GM12878 (cell line): ENCODE measurements at regions not wholly inside any gene's neighbourhood (a gene's known extent, or its start where the extent isn't known, plus 50 kb on each side); places are given as distances from the start of the nearest gene placed in this dataset.

Source experiments
- ATAC-seq: fragments of 200-7000 bp; cut with Tn5 transposase; 3 replicates; pipeline ENCODE4 v1.9.1; 2020; ENCODE audit warnings: mild to moderate bottlenecking, moderate library complexity
- BruUV-seq: library from RNA; stranded (reverse); fragments of 400-500 nt; replicated peaks from 2 replicates; lab custom pipeline; 2021; lab: Mats Ljungman, UMichigan
- CTCF ChIA-PET: fragments of 300-600 bp; sonication (Branson Sonifier 250); formaldehyde crosslinking; extraction: SDS; loops from one replicate; lab custom pipeline; 2021; ENCODE audit warnings: inconsistent platforms; lab: Yijun Ruan, JAX
- POLR2A ChIA-PET: fragments of 350-600 bp; formaldehyde crosslinking; extraction: SDS; loops from one replicate; lab custom pipeline; 2021; ENCODE audit warnings: inconsistent platforms; lab: Charles Lee
- RAD21 ChIA-PET: fragments of 300-600 bp; sonication (Branson Sonifier 250); formaldehyde crosslinking; loops from one replicate; lab custom pipeline; 2023; ENCODE audit warnings: antibody characterized with exemption; ENCODE audit not compliant: unreplicated experiment; lab: Charles Lee
- SMC1A ChIA-PET: fragments of 300-600 bp; sonication (Branson Sonifier 250); formaldehyde crosslinking; loops from one replicate; lab custom pipeline; 2023; ENCODE audit not compliant: unreplicated experiment, uncharacterized antibody; lab: Charles Lee
- DNase-seq: peaks from one replicate; pipeline ENCODE4 v3.0.0-alpha.2; 2011; ENCODE audit warnings: low read depth, low spot score
- FAIRE-seq: peaks from 3 replicates; lab custom pipeline; 2011; peaks lifted over from hg19 to GRCh38; lab: Jason Lieb, UNC
- H2AFZ ChIP-seq: 2 replicates; pipeline ENCODE4 v1.6.0; 2011; ENCODE audit warnings: low read depth, low read length, control low read depth; ENCODE audit not compliant: control insufficient read depth
- H3K27ac ChIP-seq: 2 replicates; pipeline ENCODE4 v1.5.1; 2011; ENCODE audit warnings: control low read depth; ENCODE audit not compliant: control insufficient read depth, insufficient read depth
- H3K27me3 ChIP-seq, 2 experiments: replicated peaks in 1 of 2; 2 replicates each; pipeline versions ENCODE4 v1.6.0 to v1.6.1; 2011; ENCODE audit warnings: low read length in 1 of 2; ENCODE audit not compliant: control insufficient read depth in 2 of 2, insufficient read depth in 2 of 2
- H3K36me3 ChIP-seq, 2 experiments: 2 replicates each; pipeline ENCODE4 v1.5.1; 2011; ENCODE audit warnings: low read length in 1 of 2; ENCODE audit not compliant: control insufficient read depth in 2 of 2, insufficient read depth in 2 of 2
- H3K4me1 ChIP-seq: 2 replicates; pipeline ENCODE4 v1.6.1; 2011; ENCODE audit warnings: mild to moderate bottlenecking, low read length, moderate library complexity, mixed read lengths; ENCODE audit not compliant: control insufficient read depth, insufficient read depth
- H3K4me2 ChIP-seq: 2 replicates; pipeline ENCODE4 v1.6.0; 2011; ENCODE audit warnings: control low read depth; ENCODE audit not compliant: control insufficient read depth, insufficient read depth
- H3K4me3 ChIP-seq: fragments of 200-600 bp; sonication (generic); 2 replicates; pipeline ENCODE4 v1.5.1; 2016
- H3K79me2 ChIP-seq: 2 replicates; pipeline ENCODE4 v1.6.0; 2011; ENCODE audit warnings: low read length; ENCODE audit not compliant: control insufficient read depth, insufficient read depth
- H3K9ac ChIP-seq: 2 replicates; pipeline ENCODE4 v1.8.0; 2011; ENCODE audit warnings: low read length, control low read depth, mixed read lengths; ENCODE audit not compliant: control insufficient read depth, insufficient read depth
- H3K9me3 ChIP-seq: replicated peaks from 3 replicates; pipeline ENCODE4 v1.5.1; 2011; ENCODE audit warnings: mild to moderate bottlenecking, low read length; ENCODE audit not compliant: control insufficient read depth, insufficient read depth
- H4K20me1 ChIP-seq: 2 replicates; pipeline ENCODE4 v1.6.0; 2011; ENCODE audit not compliant: control insufficient read depth, insufficient read depth
- GABPA ChIP-seq: IDR thresholded peaks from 2 replicates; pipeline ENCODE4 v1.6.1; 2014; ENCODE audit warnings: antibody characterized with exemption, low read depth, mild to moderate bottlenecking, inconsistent platforms
- RAD21 ChIP-seq: IDR thresholded peaks from 2 replicates; pipeline ENCODE4 v1.6.1; 2011; ENCODE audit warnings: mild to moderate bottlenecking, low read depth, low read length, moderate library complexity; ENCODE audit not compliant: insufficient read depth
- WGBS: methylation state at CpG from one replicate; pipeline ENCODE4 v1.1.6; 2016; ENCODE audit warnings: low lambda C conversion rate; ENCODE audit not compliant: insufficient replicate concordance, insufficient coverage; ENCODE audit errors: missing lambda C conversion rate; 5-methylcytosine and 5-hydroxymethylcytosine counted together
- in situ Hi-C: fragments of 300-500 bp; cut with MboI; formaldehyde crosslinking; loops from 9 replicates; pipeline ENCODE4 v1.14.3; 2018; ENCODE audit warnings: mixed read lengths
- intact Hi-C: fragments of 100-400 bp; cut with micrococcal nuclease; formaldehyde crosslinking; loops from one replicate; pipeline ENCODE4 v1.14.2; 2022; ENCODE audit not compliant: unreplicated experiment
- TF ChIP-seq, protein P1 (sequence below): fragments of 150-350 bp; IDR thresholded peaks from 2 replicates; pipeline ENCODE4 v1.6.1; 2014; ENCODE audit warnings: mild to moderate bottlenecking, low read depth, low read length
- TF ChIP-seq, protein P2 (sequence below): fragments of 450-650 bp; conservative IDR thresholded peaks from 2 replicates; pipeline ENCODE4 v1.6.1; 2017; ENCODE audit warnings: mild to moderate bottlenecking, moderate library complexity

DNA sequence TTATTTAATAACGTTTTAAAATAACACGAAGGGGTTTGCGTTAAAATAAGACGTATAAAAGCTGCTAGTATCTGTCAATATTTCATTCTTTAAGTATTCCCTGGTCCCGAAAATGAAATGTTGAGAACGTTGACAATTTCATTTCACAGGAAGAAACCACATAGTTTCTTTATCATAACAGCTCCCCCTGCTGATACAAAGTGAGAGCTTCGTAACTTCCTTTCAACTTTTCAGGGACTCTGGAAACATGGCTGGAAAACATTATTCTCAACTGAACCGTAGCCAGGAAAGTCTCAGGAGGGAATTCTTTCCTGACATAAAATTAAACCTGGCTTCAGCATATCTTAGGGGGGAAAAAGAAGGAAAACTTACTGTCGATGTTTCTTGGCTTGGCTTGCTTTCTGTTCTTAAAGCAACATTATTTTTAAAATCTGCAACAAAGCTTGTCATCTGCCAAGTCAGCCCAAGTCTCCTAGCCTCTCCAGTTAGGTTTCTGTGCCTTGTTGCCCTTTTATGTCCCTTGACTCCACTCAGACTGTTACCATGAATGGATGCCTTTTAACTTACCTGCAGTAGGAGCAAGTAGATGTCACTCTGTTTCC lies 122.9 kb upstream of the DAB2 start (continued):
- TF ChIP-seq GABPA (no peak), RAD21 (peak; percentile 44)

DNA sequence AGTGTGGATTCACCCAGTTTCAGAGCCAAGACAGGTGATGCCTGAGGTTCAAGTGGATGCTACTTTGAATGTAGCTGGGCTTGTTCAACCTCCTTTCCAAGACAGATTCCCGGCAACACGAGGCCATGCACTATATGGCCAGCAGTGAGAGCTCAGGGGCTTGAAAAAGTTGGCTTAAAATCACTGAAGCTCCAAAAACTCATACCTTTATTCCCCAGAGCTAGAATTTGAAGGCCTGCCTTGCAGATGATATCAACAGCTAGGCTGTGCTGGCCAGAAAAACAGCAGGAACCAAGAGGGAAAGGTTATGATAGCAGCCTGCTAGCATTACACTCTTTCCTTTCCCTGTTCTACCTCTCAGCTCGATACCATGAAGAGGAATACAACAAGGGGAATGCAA lies 120.2 kb upstream of the DAB2 start:
- BruUV-seq, result no TSS peak
- ATAC-seq, result no peak
- H3K9me3 ChIP-seq, result no peaks in the 10 kb centered on the region
- ChIA-PET POLR2A (interaction anchor here (0.5 kb wide), 1 partner anchor 50 kb away, joined by 4 read pairs; no protein-coding TSS in a partner anchor), RAD21 (interaction anchor here (2.3 kb wide), 1 partner anchor 169 kb away, joined by 9 read pairs; no protein-coding TSS in a partner anchor), CTCF (interaction anchor here (1.4 to 6.5 kb wide), 3 partner anchors 165 to 328 kb away, joined by 4 to 52 read pairs (median 7); no protein-coding TSS in a partner anchor), SMC1A (interaction anchor here (1.1 to 3.3 kb wide), 3 partner anchors 89 to 328 kb away, joined by 3 to 16 read pairs (median 4); no protein-coding TSS in a partner anchor)
- H3K27ac ChIP-seq, result no peak overlapping the region
- no peak overlapping the region for H3K4me2 ChIP-seq
- H3K4me1 ChIP-seq, result no peaks in the 10 kb centered on the region
- no peak for FAIRE-seq
- peaks cover 0 to 4% of the 10 kb centered on the region in 2 experiments; a peak in 3 of 4 replicates for H3K27me3 ChIP-seq
- no peaks in the 10 kb centered on the region for H3K36me3 ChIP-seq
- H2AFZ ChIP-seq, result no peak overlapping the region
- H3K9ac ChIP-seq, result no peak overlapping the region
- TF ChIP-seq, protein P1, sequence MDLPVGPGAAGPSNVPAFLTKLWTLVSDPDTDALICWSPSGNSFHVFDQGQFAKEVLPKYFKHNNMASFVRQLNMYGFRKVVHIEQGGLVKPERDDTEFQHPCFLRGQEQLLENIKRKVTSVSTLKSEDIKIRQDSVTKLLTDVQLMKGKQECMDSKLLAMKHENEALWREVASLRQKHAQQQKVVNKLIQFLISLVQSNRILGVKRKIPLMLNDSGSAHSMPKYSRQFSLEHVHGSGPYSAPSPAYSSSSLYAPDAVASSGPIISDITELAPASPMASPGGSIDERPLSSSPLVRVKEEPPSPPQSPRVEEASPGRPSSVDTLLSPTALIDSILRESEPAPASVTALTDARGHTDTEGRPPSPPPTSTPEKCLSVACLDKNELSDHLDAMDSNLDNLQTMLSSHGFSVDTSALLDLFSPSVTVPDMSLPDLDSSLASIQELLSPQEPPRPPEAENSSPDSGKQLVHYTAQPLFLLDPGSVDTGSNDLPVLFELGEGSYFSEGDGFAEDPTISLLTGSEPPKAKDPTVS, result no peak
- TF ChIP-seq, protein P2, sequence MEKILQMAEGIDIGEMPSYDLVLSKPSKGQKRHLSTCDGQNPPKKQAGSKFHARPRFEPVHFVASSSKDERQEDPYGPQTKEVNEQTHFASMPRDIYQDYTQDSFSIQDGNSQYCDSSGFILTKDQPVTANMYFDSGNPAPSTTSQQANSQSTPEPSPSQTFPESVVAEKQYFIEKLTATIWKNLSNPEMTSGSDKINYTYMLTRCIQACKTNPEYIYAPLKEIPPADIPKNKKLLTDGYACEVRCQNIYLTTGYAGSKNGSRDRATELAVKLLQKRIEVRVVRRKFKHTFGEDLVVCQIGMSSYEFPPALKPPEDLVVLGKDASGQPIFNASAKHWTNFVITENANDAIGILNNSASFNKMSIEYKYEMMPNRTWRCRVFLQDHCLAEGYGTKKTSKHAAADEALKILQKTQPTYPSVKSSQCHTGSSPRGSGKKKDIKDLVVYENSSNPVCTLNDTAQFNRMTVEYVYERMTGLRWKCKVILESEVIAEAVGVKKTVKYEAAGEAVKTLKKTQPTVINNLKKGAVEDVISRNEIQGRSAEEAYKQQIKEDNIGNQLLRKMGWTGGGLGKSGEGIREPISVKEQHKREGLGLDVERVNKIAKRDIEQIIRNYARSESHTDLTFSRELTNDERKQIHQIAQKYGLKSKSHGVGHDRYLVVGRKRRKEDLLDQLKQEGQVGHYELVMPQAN, result no peak
- no peaks in the 10 kb centered on the region for H3K79me2 ChIP-seq
- H3K4me3 ChIP-seq, result no peak overlapping the region
- H4K20me1 ChIP-seq, result no peaks in the 10 kb centered on the region
- DNase-seq, result no peak
- in situ Hi-C loops (loop anchor here (10.0 kb wide), 1 partner anchor 330 kb away; the partner anchor contains the start of gene FYB1), intact Hi-C loops (no loop called here)
- 6% methylated on average over 3 of the region's 3 CpGs for WGBS
